HEK293 (cell line): ENCODE measurements at regions not wholly inside any gene's neighbourhood (a gene's known extent, or its start where the extent isn't known, plus 50 kb on each side); places are given as distances from the start of the nearest gene placed in this dataset.

Source experiments
- CTCF ChIA-PET: fragments of 350-600 bp; formaldehyde crosslinking; extraction: SDS; loops from one replicate; lab custom pipeline; 2021; ENCODE audit warnings: antibody characterized with exemption; lab: Yijun Ruan, JAX
- POLR2A ChIA-PET: fragments of 300-600 bp; formaldehyde crosslinking; extraction: SDS; loops from one replicate; lab custom pipeline; 2020; ENCODE audit warnings: antibody characterized with exemption, inconsistent platforms; lab: Yijun Ruan, JAX
- H3K27ac ChIP-seq: fragments of 200-500 bp; sonication (Bioruptor generic); 2 replicates; pipeline ENCODE4 v1.5.1; 2014; ENCODE audit warnings: low read depth, low read length, control low read depth, inconsistent platforms; ENCODE audit errors: extremely low read depth
- H3K36me3 ChIP-seq, 2 experiments: fragments of 200-500 bp in 1 of 2; sonication (Bioruptor generic) in 1 of 2; 1 replicate in 1 of 2; 2 replicates in 1 of 2; pipeline ENCODE4 v1.5.1; 2014 to 2017; ENCODE audit warnings: inconsistent platforms in 2 of 2, low read length in 2 of 2; ENCODE audit not compliant: control insufficient read depth in 2 of 2, insufficient read depth in 1 of 2
- H3K4me1 ChIP-seq: fragments of 200-500 bp; sonication (Bioruptor generic); 2 replicates; pipeline ENCODE4 v1.5.1; 2014; ENCODE audit warnings: mild to moderate bottlenecking, low read length, inconsistent platforms; ENCODE audit not compliant: control insufficient read depth, insufficient read depth
- H3K4me3 ChIP-seq: 2 replicates; pipeline ENCODE4 v1.5.1; 2011; ENCODE audit warnings: low read depth, mild to moderate bottlenecking, control low read depth, low read length, moderate library complexity
- H3K9me3 ChIP-seq: fragments of 200-500 bp; sonication (Bioruptor generic); 2 replicates; pipeline ENCODE4 v1.5.1; 2014; ENCODE audit warnings: low read depth, low read length, inconsistent platforms; ENCODE audit not compliant: control insufficient read depth, insufficient read depth
- EGR2 ChIP-seq: fragments of 450-650 bp; formaldehyde crosslinking; IDR thresholded peaks from 2 replicates; pipeline ENCODE4 v1.5.1; 2016; ENCODE audit warnings: low read depth, missing biosample characterization, missing genetic modification characterization
- GLI4 ChIP-seq: fragments of 450-650 bp; formaldehyde crosslinking; IDR thresholded peaks from 2 replicates; pipeline ENCODE4 v1.5.1; 2016; ENCODE audit warnings: missing biosample characterization, missing genetic modification characterization
- GLIS2 ChIP-seq: fragments of 450-650 bp; formaldehyde crosslinking; IDR thresholded peaks from 2 replicates; pipeline ENCODE4 v1.5.1; 2016; ENCODE audit warnings: missing biosample characterization, missing genetic modification characterization
- HOXC10 ChIP-seq: sonication (generic); formaldehyde crosslinking; IDR thresholded peaks from 2 replicates; pipeline ENCODE4 v1.8.1; 2023; ENCODE audit warnings: mild to moderate bottlenecking, missing genetic modification reagents
- HOXD13 ChIP-seq: sonication (generic); formaldehyde crosslinking; IDR thresholded peaks from 2 replicates; pipeline ENCODE4 v1.8.0; 2022; ENCODE audit warnings: missing genetic modification reagents, borderline replicate concordance
- KLF8 ChIP-seq: fragments of 450-650 bp; formaldehyde crosslinking; IDR thresholded peaks from 2 replicates; pipeline ENCODE4 v1.5.1; 2016; ENCODE audit warnings: missing biosample characterization, missing genetic modification characterization
- RBAK ChIP-seq: fragments of 450-650 bp; formaldehyde crosslinking; IDR thresholded peaks from 2 replicates; pipeline ENCODE4 v1.5.1; 2016; ENCODE audit warnings: missing biosample characterization, missing genetic modification characterization
- WT1 ChIP-seq: fragments of 450-650 bp; formaldehyde crosslinking; IDR thresholded peaks from 2 replicates; pipeline ENCODE4 v1.5.1; 2016; ENCODE audit warnings: missing biosample characterization, missing genetic modification characterization
- ZBTB21 ChIP-seq: fragments of 450-650 bp; formaldehyde crosslinking; IDR thresholded peaks from 2 replicates; pipeline ENCODE4 v1.5.1; 2017; ENCODE audit warnings: missing biosample characterization, missing genetic modification characterization
- ZBTB8A ChIP-seq: fragments of 450-650 bp; formaldehyde crosslinking; IDR thresholded peaks from 2 replicates; pipeline ENCODE4 v1.5.1; 2016; ENCODE audit warnings: missing biosample characterization, missing genetic modification characterization
- ZIC2 ChIP-seq: fragments of 450-650 bp; formaldehyde crosslinking; IDR thresholded peaks from 2 replicates; pipeline ENCODE4 v1.5.1; 2016; ENCODE audit warnings: missing biosample characterization, missing genetic modification characterization
- ZNF121 ChIP-seq: fragments of 450-650 bp; formaldehyde crosslinking; IDR thresholded peaks from 2 replicates; pipeline ENCODE4 v1.5.1; 2016; ENCODE audit warnings: missing biosample characterization, missing genetic modification characterization
- ZNF157 ChIP-seq: fragments of 450-650 bp; formaldehyde crosslinking; IDR thresholded peaks from 2 replicates; pipeline ENCODE4 v1.5.1; 2016; ENCODE audit warnings: missing biosample characterization, missing genetic modification characterization
- ZNF175 ChIP-seq: fragments of 450-650 bp; formaldehyde crosslinking; IDR thresholded peaks from 2 replicates; pipeline ENCODE4 v1.5.1; 2016; ENCODE audit warnings: missing biosample characterization, missing genetic modification characterization
- ZNF211 ChIP-seq: fragments of 450-650 bp; formaldehyde crosslinking; IDR thresholded peaks from 2 replicates; pipeline ENCODE4 v1.5.1; 2016; ENCODE audit warnings: low read depth, missing biosample characterization, missing genetic modification characterization
- ZNF214 ChIP-seq: fragments of 450-650 bp; formaldehyde crosslinking; IDR thresholded peaks from 2 replicates; pipeline ENCODE4 v1.5.1; 2017; ENCODE audit warnings: missing biosample characterization, mild to moderate bottlenecking, missing genetic modification characterization, borderline replicate concordance
- ZNF24 ChIP-seq: fragments of 450-650 bp; formaldehyde crosslinking; IDR thresholded peaks from 2 replicates; pipeline ENCODE4 v1.5.1; 2016; ENCODE audit warnings: missing biosample characterization, missing genetic modification characterization
- ZNF404 ChIP-seq: fragments of 450-650 bp; formaldehyde crosslinking; IDR thresholded peaks from 2 replicates; pipeline ENCODE4 v1.5.1; 2017; ENCODE audit warnings: missing biosample characterization, missing genetic modification characterization
- ZNF473 ChIP-seq: fragments of 450-650 bp; formaldehyde crosslinking; IDR thresholded peaks from 2 replicates; pipeline ENCODE4 v1.5.1; 2017; ENCODE audit warnings: missing biosample characterization, missing genetic modification characterization
- ZNF561 ChIP-seq: fragments of 450-650 bp; IDR thresholded peaks from 2 replicates; pipeline ENCODE4 v1.5.1; 2018; ENCODE audit warnings: missing biosample characterization, missing genetic modification characterization, borderline replicate concordance
- ZNF585B ChIP-seq: fragments of 450-650 bp; formaldehyde crosslinking; IDR thresholded peaks from 2 replicates; pipeline ENCODE4 v1.5.1; 2016; ENCODE audit warnings: missing biosample characterization, missing genetic modification characterization
- ZNF621 ChIP-seq: fragments of 450-650 bp; formaldehyde crosslinking; IDR thresholded peaks from 2 replicates; pipeline ENCODE4 v1.5.1; 2017; ENCODE audit warnings: missing biosample characterization, missing genetic modification characterization
- ZNF629 ChIP-seq: fragments of 450-650 bp; formaldehyde crosslinking; IDR thresholded peaks from 2 replicates; pipeline ENCODE4 v1.5.1; 2017; ENCODE audit warnings: missing biosample characterization, missing genetic modification characterization
- ZNF658 ChIP-seq: fragments of 450-650 bp; formaldehyde crosslinking; IDR thresholded peaks from 2 replicates; pipeline ENCODE4; 2016; ENCODE audit warnings: missing biosample characterization, missing genetic modification characterization
- ZNF664 ChIP-seq: fragments of 450-650 bp; formaldehyde crosslinking; IDR thresholded peaks from 2 replicates; pipeline ENCODE4 v1.5.1; 2016; ENCODE audit warnings: missing biosample characterization, missing genetic modification characterization
- ZNF701 ChIP-seq: fragments of 450-650 bp; formaldehyde crosslinking; IDR thresholded peaks from 2 replicates; pipeline ENCODE4 v1.5.1; 2016; ENCODE audit warnings: missing biosample characterization, missing genetic modification characterization
- ZNF768 ChIP-seq: fragments of 450-650 bp; formaldehyde crosslinking; IDR thresholded peaks from 2 replicates; pipeline ENCODE4 v1.5.1; 2018; ENCODE audit warnings: missing biosample characterization, mild to moderate bottlenecking, missing genetic modification characterization
- ZSCAN18 ChIP-seq: fragments of 450-650 bp; formaldehyde crosslinking; IDR thresholded peaks from 2 replicates; pipeline ENCODE4 v1.5.1; 2016; ENCODE audit warnings: missing biosample characterization, missing genetic modification characterization
- TF ChIP-seq, protein P1 (sequence below): fragments of 450-650 bp; formaldehyde crosslinking; IDR thresholded peaks from 2 replicates; pipeline ENCODE4 v1.5.1; 2016; ENCODE audit warnings: missing biosample characterization, missing genetic modification characterization
- TF ChIP-seq, protein P2 (sequence below): fragments of 450-650 bp; formaldehyde crosslinking; IDR thresholded peaks from 2 replicates; pipeline ENCODE4 v1.5.1; 2016; ENCODE audit warnings: missing biosample characterization, missing genetic modification characterization
- TF ChIP-seq, protein P3 (sequence below): fragments of 450-650 bp; formaldehyde crosslinking; IDR thresholded peaks from 2 replicates; pipeline ENCODE4 v1.5.1; 2017; ENCODE audit warnings: missing biosample characterization, missing genetic modification characterization

GRCh38 chr5:155366096-155366495 is 352.5 kb downstream of the KIF4B start:
- TF ChIP-seq EGR2 (no peak), ZNF157 (tag by site-specific recombination) (no peak), HOXC10 (CRISPR knock-in tag) (no peak), RBAK (tag by site-specific recombination) (no peak), ZNF629 (no peak), ZNF658 (no peak), KLF8 (tag by site-specific recombination) (no peak), ZNF473 (tag by site-specific recombination) (no peak), ZNF404 (no peak), GLI4 (no peak), HOXD13 (no peak), ZBTB21 (tag by site-specific recombination) (no peak), ZNF585B (tag by site-specific recombination) (no peak), ZNF664 (tag by site-specific recombination) (no peak), ZNF211 (tag by site-specific recombination) (no peak), ZNF175 (tag by site-specific recombination) (no peak), GLIS2 (tag by site-specific recombination) (no peak)
- TF ChIP-seq, protein P1, sequence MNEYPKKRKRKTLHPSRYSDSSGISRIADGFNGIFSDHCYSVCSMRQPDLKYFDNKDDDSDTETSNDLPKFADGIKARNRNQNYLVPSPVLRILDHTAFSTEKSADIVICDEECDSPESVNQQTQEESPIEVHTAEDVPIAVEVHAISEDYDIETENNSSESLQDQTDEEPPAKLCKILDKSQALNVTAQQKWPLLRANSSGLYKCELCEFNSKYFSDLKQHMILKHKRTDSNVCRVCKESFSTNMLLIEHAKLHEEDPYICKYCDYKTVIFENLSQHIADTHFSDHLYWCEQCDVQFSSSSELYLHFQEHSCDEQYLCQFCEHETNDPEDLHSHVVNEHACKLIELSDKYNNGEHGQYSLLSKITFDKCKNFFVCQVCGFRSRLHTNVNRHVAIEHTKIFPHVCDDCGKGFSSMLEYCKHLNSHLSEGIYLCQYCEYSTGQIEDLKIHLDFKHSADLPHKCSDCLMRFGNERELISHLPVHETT (tag by site-specific recombination) = no peak
- TF ChIP-seq, protein P2, sequence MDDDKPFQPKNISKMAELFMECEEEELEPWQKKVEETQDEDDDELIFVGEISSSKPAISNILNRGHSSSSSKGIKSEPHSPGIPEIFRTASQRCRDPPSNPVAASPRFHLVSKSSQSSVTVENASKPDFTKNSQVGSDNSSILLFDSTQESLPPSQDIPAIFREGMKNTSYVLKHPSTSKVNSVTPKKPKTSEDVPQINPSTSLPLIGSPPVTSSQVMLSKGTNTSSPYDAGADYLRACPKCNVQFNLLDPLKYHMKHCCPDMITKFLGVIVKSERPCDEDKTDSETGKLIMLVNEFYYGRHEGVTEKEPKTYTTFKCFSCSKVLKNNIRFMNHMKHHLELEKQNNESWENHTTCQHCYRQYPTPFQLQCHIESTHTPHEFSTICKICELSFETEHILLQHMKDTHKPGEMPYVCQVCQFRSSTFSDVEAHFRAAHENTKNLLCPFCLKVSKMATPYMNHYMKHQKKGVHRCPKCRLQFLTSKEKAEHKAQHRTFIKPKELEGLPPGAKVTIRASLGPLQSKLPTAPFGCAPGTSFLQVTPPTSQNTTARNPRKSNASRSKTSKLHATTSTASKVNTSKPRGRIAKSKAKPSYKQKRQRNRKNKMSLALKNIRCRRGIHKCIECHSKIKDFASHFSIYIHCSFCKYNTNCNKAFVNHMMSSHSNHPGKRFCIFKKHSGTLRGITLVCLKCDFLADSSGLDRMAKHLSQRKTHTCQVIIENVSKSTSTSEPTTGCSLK (tag by site-specific recombination) = no peak
- no peaks in the 10 kb centered on the region for H3K9me3 ChIP-seq
- no peak overlapping the region for H3K4me3 ChIP-seq
- no peaks in the 10 kb centered on the region for H3K4me1 ChIP-seq
- H3K27ac ChIP-seq = no peak overlapping the region
- ChIA-PET POLR2A (no interaction called here), CTCF (no interaction called here)
- no peaks in the 10 kb centered on the region for H3K36me3 ChIP-seq

DNA sequence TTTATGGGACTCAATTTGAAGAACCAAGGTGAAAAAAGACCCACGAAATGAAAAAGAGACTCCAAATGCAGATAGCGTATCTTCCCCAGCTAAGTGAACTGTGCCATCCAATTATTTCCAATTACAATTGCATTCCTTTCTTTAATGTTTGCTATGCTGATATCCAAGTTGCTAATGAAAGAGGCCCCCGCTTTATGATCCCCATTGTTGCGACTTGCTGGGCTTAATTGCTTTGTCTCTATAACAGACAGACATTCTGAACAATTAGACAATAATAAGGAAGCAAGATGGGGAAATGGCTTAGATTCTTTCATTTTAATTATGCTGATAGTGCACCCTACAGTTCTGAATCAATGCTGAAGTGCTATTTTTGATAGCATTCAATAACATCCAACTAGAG is 354.3 kb downstream of the KIF4B start:
- Histone ChIP-seq H3K27ac (no peak overlapping the region), H3K36me3 (no peaks in the 10 kb centered on the region), H3K4me1 (no peaks in the 10 kb centered on the region), H3K4me3 (no peak overlapping the region), H3K9me3 (no peaks in the 10 kb centered on the region)
- CTCF ChIA-PET = no interaction called here
- POLR2A ChIA-PET = no interaction called here
- TF ChIP-seq ZNF121 (tag by site-specific recombination) (no peak), ZNF404 (no peak), ZIC2 (tag by site-specific recombination) (no peak), ZNF621 (tag by site-specific recombination) (no peak), ZNF768 (tag by site-specific recombination) (no peak), ZBTB8A (tag by site-specific recombination) (no peak), ZNF561 (tag by site-specific recombination) (no peak), ZSCAN18 (tag by site-specific recombination) (no peak), ZNF175 (tag by site-specific recombination) (no peak), WT1 (tag by site-specific recombination) (no peak), ZNF214 (tag by site-specific recombination) (no peak), ZNF701 (tag by site-specific recombination) (no peak), ZNF24 (no peak)
- TF ChIP-seq, protein P3, sequence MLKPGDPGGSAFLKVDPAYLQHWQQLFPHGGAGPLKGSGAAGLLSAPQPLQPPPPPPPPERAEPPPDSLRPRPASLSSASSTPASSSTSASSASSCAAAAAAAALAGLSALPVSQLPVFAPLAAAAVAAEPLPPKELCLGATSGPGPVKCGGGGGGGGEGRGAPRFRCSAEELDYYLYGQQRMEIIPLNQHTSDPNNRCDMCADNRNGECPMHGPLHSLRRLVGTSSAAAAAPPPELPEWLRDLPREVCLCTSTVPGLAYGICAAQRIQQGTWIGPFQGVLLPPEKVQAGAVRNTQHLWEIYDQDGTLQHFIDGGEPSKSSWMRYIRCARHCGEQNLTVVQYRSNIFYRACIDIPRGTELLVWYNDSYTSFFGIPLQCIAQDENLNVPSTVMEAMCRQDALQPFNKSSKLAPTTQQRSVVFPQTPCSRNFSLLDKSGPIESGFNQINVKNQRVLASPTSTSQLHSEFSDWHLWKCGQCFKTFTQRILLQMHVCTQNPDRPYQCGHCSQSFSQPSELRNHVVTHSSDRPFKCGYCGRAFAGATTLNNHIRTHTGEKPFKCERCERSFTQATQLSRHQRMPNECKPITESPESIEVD (tag by site-specific recombination) = no peak
